Activated CD4-positive, alpha-beta T cell treated with anti-CD3 and anti-CD28 coated beads for 24 hours (primary cell): ENCODE measurements at regions not wholly inside any gene's neighbourhood (a gene's known extent, or its start where the extent isn't known, plus 50 kb on each side); places are given as distances from the start of the nearest gene placed in this dataset.

ENCODE experiments used
- DNase-seq, 2 donors: peaks; one replicate each; pipeline ENCODE4 v3.0.0-alpha.2; 2020; ENCODE audit warnings: low read depth in 2 of 2

GRCh38 chr9:84393266-84393950, 52.9 kb upstream of the SLC28A3 start:
- DNase-seq, result no peak

DNA sequence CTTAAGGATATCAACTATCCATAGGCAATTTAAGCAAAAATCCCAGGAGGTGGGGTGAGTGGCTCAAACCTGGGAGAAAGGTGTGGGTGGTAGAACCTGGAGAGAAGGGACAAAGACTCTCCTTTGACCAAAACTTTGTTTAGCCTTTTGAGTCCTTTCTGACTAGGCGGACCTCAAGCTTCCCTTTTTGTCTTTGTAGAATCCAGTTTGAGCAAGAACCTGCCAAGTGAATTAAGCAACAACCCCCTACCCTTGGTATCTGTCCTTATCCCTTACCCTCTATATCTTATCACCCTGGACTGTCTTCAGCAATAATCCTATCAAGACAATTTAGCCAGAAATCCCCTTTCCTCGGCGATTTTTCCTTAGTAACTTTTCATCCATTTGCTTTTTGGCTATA, 53.5 kb upstream of the SLC28A3 start:
- DNase-seq, result no peak

DNA sequence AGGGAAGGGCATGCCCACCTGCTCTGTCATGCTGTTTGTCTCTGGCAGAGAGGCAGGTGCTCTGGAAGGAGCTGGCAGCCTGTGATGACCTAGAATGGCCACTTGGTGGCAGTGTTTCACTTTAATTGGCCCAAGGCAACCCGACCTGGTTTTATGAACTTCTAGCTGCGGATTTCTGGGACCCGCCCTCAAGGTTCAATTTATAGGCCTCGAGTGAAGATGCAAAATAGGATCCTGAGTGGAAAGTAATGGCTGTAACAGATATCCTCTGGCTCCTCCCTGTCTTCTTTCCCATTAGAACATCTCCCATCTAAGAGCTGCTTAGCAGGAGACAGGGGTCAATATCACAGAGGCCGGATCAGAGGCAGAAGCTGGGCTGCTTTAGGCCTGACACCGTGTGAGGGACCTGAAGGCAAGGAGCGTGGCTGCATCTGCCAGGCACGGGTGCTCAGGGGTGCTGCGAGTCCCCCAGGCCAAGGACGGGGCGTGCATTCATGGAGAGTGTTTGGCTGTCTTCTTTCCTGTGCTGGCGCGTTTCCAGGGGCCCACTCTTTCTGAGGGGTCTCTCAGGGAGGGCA, 56.7 kb upstream of the SLC28A3 start:
- peak; percentile 38 to 41 for DNase-seq

GRCh38 chr9:84397822-84398221, 57.3 kb upstream of the SLC28A3 start:
- DNase-seq, result no peak

DNA sequence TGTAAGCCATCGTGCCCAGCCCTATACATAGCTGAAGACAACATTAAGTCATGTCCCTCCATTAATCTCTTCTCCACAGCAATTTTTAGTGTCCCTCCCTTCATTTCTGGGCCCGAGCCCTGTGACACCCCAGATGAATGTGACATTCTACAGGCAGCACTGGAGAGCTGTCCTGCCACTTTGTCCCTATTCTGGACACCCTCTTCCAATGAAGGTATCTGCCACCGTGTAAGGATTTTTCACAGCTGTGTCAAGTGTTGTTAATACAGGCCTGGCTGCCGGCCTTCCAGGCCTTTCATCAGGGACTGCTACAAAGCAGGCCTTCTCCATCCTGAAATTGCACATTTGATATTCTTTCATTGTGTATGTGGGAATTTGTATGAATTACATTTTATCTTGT, 62.0 kb upstream of the SLC28A3 start:
- no peak for DNase-seq

DNA sequence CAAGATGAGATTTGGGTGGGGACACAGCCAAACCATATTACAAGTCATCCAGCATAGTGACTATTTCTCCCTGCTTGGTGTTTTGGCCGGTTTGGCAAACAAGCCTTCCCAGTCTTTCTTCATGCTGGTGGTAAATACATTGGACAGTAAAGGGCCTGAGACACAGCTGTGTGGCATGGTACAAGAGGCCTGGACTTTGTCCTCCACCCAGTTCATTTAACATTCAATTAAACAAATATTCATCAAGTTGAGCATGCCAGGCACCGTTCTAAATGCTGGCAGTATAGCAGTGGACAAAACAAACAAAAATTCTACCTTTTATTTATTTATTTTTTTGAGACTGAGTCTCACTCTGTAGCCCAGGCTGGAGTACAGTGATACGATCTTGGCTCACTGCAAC, 62.7 kb upstream of the SLC28A3 start:
- no peak for DNase-seq

DNA sequence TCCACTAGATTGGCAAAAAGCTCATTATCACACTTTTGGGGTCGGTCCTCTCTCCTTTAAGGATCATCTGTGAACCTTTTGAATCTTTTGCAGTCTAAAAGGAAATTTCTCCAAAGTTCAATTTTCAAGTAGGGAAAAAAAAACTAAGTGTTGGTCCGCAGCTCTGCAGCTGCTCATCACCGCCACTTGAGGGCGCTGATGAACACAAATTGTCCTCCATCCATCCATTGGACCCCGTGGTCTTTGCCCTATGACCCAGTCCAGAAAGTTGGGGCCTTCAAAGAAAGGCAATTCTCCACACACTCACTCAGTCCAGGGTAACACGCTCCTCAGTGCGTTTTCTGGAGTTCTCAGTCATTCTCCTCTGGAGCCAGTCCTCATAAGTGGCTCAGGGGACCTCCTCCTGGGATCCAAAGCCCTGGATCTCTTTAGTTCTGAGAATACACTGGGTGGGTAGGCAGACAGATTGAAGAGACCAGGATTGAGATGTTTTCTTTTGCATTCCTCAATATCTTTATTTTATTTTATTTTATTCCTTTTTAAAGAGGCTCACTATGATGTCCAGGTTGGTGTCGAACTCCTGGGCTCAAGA, 63.6 kb upstream of the SLC28A3 start:
- DNase-seq, result no peak

DNA sequence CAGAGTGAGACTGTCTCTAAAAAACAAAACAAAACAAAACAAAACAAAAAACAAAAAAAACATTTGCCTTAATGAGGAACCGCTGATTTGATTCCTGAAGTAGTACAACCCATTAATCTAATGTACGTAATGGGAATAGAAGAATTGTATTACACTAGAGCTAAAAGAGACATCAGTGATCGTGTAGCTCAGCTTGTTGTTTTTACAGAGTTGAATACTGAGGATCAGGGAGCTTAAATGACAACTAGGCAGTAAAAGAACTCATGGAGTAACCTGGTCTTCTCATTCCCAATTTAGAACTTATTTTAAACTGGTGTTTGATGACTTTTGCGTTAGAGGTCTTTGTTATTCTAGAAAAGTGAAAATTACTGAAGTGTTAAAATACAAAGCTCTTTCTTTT, 65.1 kb upstream of the SLC28A3 start:
- DNase-seq, result no peak

GRCh38 chr9:84408416-84408815, 67.9 kb upstream of the SLC28A3 start:
- DNase-seq, result no peak

GRCh38 chr9:84411683-84412267, 71.2 kb upstream of the SLC28A3 start:
- DNase-seq, result no peak

DNA sequence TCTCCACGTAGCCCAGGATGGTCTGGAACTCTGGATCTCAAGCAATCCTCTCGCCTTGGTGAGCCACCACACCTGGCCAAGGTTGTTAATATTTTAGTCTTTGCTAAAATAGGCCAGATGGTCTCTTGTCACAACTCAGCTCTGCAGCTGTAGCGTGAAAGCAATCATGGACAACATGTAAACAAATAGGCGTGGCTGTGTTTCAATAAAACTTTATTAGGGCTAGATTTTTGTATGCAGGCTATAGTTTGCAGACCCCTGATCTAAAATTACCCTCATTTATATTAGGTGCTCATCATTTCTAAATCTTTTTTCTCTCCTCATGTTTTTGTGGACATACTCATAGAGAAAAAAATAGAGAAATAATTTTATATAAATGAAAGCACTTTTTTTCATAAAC, 72.1 kb upstream of the SLC28A3 start:
- no peak for DNase-seq

GRCh38 chr9:84413301-84413700, 72.7 kb upstream of the SLC28A3 start:
- DNase-seq, result no peak

GRCh38 chr9:84419031-84419602, 78.6 kb upstream of the SLC28A3 start:
- DNase-seq, result no peak

DNA sequence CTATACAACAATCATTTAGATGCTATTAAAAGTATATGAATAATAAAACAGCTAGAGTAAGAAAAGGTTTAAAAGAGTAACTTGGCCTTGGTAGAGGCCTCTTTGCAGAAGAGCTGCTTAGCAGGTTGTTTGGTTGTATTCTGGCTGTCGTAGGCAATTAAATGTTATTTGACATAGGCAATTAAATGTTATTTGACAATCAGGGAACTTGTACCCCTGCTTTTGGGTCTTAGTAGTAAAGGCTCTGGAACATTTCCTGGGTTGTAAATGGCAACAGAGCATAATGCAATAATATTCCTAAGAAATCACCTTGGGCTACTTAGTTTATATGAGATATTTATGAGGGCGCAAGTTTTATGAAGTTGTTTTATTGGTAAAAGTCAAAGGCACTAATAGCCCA, 84.4 kb upstream of the SLC28A3 start:
- DNase-seq, result no peak

- DNase-seq, result no peak
Measured at GRCh38 chr9:84432746-84433145, 92.2 kb upstream of the SLC28A3 start.

- DNase-seq, result no peak
Measured at GRCh38 chr9:84435902-84436301, 95.3 kb upstream of the SLC28A3 start.

DNA sequence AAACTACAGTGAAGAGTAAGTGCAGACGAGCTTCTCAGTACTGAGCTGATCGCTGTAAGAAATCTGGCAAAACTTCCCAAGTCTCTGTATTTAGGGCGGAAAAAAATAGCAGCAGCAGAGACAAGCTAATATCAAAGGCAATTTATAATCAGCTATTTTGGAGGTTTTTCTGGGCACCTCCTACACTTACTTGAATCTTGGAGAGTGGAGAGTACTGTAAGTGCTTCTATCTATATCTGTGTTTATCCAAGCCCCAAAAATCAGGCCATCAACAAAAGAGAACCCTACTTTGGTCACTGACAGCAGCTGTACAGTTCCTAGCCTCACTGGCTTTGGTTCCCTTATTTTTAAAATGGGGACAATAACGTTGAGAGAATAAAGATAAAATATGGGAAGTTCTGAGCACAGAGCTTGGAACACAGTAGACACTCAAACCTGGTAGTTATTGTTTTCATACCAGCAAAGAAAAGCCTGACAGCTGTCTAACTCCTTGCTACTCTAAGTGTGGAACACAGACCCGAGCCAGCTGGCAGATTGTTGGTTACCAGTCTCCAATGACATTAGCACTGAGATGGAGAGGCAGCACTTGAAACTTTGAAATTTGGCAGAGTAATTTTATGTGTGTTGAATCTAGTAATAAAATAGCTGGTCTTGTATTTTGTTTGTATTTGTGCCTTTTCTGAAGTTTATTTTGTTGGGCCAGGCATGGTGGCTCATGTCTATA, 96.0 kb upstream of the SLC28A3 start:
- DNase-seq, result no peak

DNA sequence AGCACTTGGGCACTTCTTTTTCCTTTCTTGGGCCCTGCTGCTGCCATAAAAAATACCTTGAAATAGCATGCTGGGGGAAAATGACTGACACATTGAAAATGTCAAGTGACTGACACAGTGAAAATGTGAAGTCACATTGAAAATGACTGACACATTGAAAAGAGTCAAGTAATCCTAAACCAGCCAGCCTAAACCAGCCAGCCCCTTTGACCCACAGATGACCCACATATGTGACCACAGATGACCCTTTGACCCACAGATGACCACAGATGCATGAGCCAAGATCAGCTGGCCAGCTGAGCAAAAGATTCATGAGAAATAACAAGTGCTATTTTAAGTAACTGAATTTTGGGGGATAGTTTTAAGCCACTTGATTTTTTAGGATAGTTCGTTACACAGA, 97.8 kb upstream of the SLC28A3 start:
- DNase-seq, result no peak

- DNase-seq, result no peak
Measured at GRCh38 chr9:84439250-84439649, 98.7 kb upstream of the SLC28A3 start.

DNA sequence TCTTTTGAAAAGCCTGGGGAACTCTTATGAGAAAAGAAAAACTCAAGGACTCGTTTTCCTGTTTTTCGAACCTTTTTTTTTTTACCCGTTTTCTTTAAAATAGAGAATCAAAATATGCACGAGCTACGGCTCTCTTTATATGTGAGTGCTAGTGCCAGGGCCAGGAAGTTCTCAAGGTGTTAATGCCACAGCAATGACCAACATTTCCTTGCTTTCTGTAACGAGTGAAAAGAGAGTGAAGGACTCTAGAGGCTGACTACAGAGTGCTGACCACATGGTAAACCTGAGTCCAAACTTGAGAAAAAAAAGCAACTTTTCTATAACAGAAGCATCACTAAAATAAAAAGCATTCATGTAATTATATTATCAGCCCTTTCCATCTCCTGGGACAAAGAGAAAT, 102.2 kb upstream of the SLC28A3 start:
- DNase-seq, result no peak

DNA sequence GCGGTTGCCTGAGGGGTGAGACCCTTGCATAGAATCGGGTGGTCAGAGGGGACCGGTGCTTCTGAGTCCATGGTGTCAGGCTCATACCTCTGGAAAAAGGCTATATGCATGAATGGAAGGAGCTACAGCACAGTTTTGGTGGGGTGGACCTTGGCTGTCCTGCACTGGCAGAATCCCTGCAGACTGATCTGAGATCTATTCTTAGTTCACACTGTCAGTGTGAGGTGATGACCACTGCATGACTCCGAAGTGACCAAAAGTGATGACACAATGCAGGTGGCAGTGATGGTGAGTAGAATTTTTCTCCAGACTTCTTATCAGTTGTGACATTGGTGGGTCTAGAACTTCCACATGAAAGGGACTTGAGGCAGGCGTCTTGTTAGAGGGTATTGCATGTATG, 105.2 kb upstream of the SLC28A3 start:
- no peak for DNase-seq

GRCh38 chr9:84447305-84447704, 106.7 kb upstream of the SLC28A3 start:
- no peak for DNase-seq
